VCaP (cell line): ENCODE measurements at regions not wholly inside any gene's neighbourhood (a gene's known extent, or its start where the extent isn't known, plus 50 kb on each side); places are given as distances from the start of the nearest gene placed in this dataset.

Source experiments
- H3K27ac ChIP-seq: fragments of 450-650 bp; 2 replicates; pipeline ENCODE4 v1.5.1; 2017
- CTCF ChIP-seq: fragments of 450-650 bp; conservative IDR thresholded peaks from 2 replicates; pipeline ENCODE4 v1.5.1; 2017; ENCODE audit warnings: mild to moderate bottlenecking, moderate library complexity

GRCh38 chr1:29949676-29950075 is 713.4 kb downstream of the PTPRU start:
- no peak for TF ChIP-seq CTCF
- H3K27ac ChIP-seq: no peak overlapping the region

DNA sequence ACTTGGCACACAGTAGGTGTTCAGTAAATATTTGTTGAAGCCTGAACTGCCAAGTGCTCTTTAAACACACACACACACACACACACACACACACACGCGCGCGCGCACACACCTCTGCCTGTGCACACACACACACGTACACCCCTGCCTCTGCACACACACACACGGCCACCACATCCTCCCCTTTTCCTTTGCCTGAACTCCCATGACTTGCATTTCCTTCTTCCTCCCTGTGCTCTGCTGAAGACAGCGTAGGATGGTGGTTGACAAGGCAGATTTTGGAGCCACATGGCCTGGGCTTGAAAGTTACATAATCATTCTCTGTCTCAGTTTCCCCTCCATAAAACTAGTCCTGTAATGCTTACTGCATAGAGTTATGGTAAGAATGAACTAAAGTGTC is 712.3 kb downstream of the PTPRU start:
- H3K27ac ChIP-seq: no peak overlapping the region
- no peak for TF ChIP-seq CTCF

DNA sequence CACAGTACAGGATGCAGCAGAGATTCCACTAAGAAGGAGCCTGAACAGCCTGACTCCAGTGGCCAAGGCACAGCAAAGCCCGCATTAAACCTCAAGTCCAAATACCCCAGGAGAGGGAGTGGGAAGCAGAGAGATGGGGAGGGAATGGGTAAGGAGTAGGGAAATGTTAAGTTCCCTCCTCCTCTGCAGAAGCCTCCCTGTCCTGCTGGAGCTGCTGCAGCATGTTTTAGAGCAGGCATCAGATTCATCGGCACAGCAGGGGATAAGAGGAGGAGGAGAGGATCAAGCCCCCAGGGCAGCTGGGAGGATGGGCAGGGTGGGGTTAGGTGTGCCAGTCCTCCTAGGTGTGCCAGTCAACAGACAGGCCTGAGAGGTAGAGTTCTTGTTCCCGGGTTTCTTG is 709.7 kb downstream of the PTPRU start:
- H3K27ac ChIP-seq: no peak overlapping the region
- TF ChIP-seq CTCF: no peak

- TF ChIP-seq CTCF: no peak
- H3K27ac ChIP-seq: no peak overlapping the region
These were observed 709.1 kb downstream of the PTPRU start for GRCh38 chr1:29945426-29945825.

GRCh38 chr1:29944253-29944905 is 708.1 kb downstream of the PTPRU start:
- TF ChIP-seq CTCF: no peak
- no peak overlapping the region for H3K27ac ChIP-seq

GRCh38 chr1:29943034-29943433 is 706.7 kb downstream of the PTPRU start:
- no peak for TF ChIP-seq CTCF
- no peak overlapping the region for H3K27ac ChIP-seq

- no peak overlapping the region for H3K27ac ChIP-seq
- TF ChIP-seq CTCF: no peak
These were observed 702.8 kb downstream of the PTPRU start for GRCh38 chr1:29939079-29939478.

- TF ChIP-seq CTCF: no peak
- no peak overlapping the region for H3K27ac ChIP-seq
These were observed 701.0 kb downstream of the PTPRU start for GRCh38 chr1:29937356-29937755.
